GM23338 (cell line): ENCODE measurements at regions not wholly inside any gene's neighbourhood (a gene's known extent, or its start where the extent isn't known, plus 50 kb on each side); places are given as distances from the start of the nearest gene placed in this dataset.

Source experiments
- ATAC-seq: fragments of 200-7000 bp; cut with Tn5 transposase; 3 replicates; pipeline ENCODE4 v1.9.1; 2020
- DNase-seq: peaks from one replicate; pipeline ENCODE4 v3.0.0-alpha.2; 2015; ENCODE audit warnings: low spot score
- H2AFZ ChIP-seq: fragments of 200-600 bp; sonication (generic); 2 replicates; pipeline ENCODE4 v1.8.0; 2016; ENCODE audit warnings: antibody characterized with exemption, mild to moderate bottlenecking, moderate library complexity
- H3F3A ChIP-seq: fragments of 200-600 bp; sonication (generic); replicated peaks from 2 replicates; pipeline ENCODE4 v1.8.0; 2017; ENCODE audit warnings: antibody characterized with exemption, mixed run types, low read depth
- H3K27ac ChIP-seq: fragments of 200-600 bp; sonication (generic); 2 replicates; pipeline ENCODE4 v1.6.1; 2016; ENCODE audit warnings: low read depth
- H3K27me3 ChIP-seq: fragments of 200-600 bp; sonication (generic); 2 replicates; pipeline ENCODE4 v1.8.0; 2016; ENCODE audit warnings: mild to moderate bottlenecking, mixed run types, moderate library complexity; ENCODE audit not compliant: insufficient read depth
- H3K36me3 ChIP-seq: fragments of 200-600 bp; sonication (generic); 2 replicates; pipeline ENCODE4 v1.8.0; 2016; ENCODE audit warnings: mild to moderate bottlenecking; ENCODE audit not compliant: insufficient read depth
- H3K4me1 ChIP-seq: fragments of 200-600 bp; sonication (generic); 2 replicates; pipeline ENCODE4 v1.8.0; 2016; ENCODE audit warnings: mild to moderate bottlenecking, moderate library complexity; ENCODE audit not compliant: insufficient read depth
- H3K4me2 ChIP-seq: fragments of 200-600 bp; sonication (generic); 2 replicates; pipeline ENCODE4 v1.7.1; 2017; ENCODE audit warnings: mixed run types
- H3K4me3 ChIP-seq: fragments of 200-600 bp; sonication (generic); 2 replicates; pipeline ENCODE4 v1.6.1; 2016; ENCODE audit warnings: mixed run types
- H3K79me2 ChIP-seq: fragments of 200-600 bp; sonication (generic); replicated peaks from 2 replicates; pipeline ENCODE4 v1.8.0; 2017; ENCODE audit warnings: mild to moderate bottlenecking; ENCODE audit not compliant: insufficient read depth
- H3K9me2 ChIP-seq: fragments of 200-600 bp; sonication (generic); 2 replicates; pipeline ENCODE4 v1.8.0; 2017; ENCODE audit not compliant: insufficient read depth
- H4K20me1 ChIP-seq: fragments of 200-600 bp; sonication (generic); replicated peaks from 2 replicates; pipeline ENCODE4 v1.8.0; 2017; ENCODE audit warnings: mild to moderate bottlenecking; ENCODE audit not compliant: insufficient read depth
- H3K27ac Mint-ChIP-seq: 2 replicates; pipeline ENCODE4 v1.8.0; 2020; ENCODE audit warnings: inconsistent platforms, mild to moderate bottlenecking, moderate library complexity, mixed read lengths
- H3K27me3 Mint-ChIP-seq: 3 replicates; pipeline ENCODE4 v1.8.0; 2022; ENCODE audit warnings: low read depth, mild to moderate bottlenecking, moderate library complexity, mixed read lengths, inconsistent platforms; ENCODE audit not compliant: insufficient read depth, poor library complexity
- H3K36me3 Mint-ChIP-seq: 3 replicates; pipeline ENCODE4 v1.8.0; 2021; ENCODE audit warnings: low read depth, mild to moderate bottlenecking, inconsistent platforms, moderate library complexity, mixed read lengths
- H3K4me1 Mint-ChIP-seq: 3 replicates; pipeline ENCODE4 v1.8.0; 2020; ENCODE audit warnings: mild to moderate bottlenecking, inconsistent platforms, mixed read lengths
- H3K4me3 Mint-ChIP-seq: 3 replicates; pipeline ENCODE4 v1.8.0; 2021; ENCODE audit warnings: moderate library complexity, mild to moderate bottlenecking, inconsistent platforms, mixed read lengths
- H3K9me3 Mint-ChIP-seq: 3 replicates; pipeline ENCODE4 v1.8.0; 2020; ENCODE audit warnings: moderate library complexity, mild to moderate bottlenecking, inconsistent platforms, mixed read lengths
- CREB1 ChIP-seq: fragments of 250-450 bp; sonication (Bioruptor Pico); IDR thresholded peaks from 2 replicates; pipeline ENCODE4 v1.5.0; 2020; ENCODE audit warnings: low read depth, mild to moderate bottlenecking, moderate library complexity
- EZH2 ChIP-seq: fragments of 200-600 bp; sonication (generic); IDR thresholded peaks from one replicate; pipeline ENCODE4 v1.8.0; 2017; ENCODE audit warnings: antibody characterized with exemption, mild to moderate bottlenecking, low read depth; ENCODE audit not compliant: unreplicated experiment
- EZH2phosphoT487 ChIP-seq: fragments of 200-600 bp; sonication (generic); IDR thresholded peaks from one replicate; pipeline ENCODE4 v1.8.1; 2018; ENCODE audit warnings: antibody characterized with exemption; ENCODE audit not compliant: unreplicated experiment
- JUNB ChIP-seq: IDR thresholded peaks from one replicate; pipeline ENCODE4 v1.6.1; 2016; ENCODE audit warnings: antibody characterized with exemption; ENCODE audit not compliant: unreplicated experiment
- NANOG ChIP-seq: IDR thresholded peaks from 2 replicates; pipeline ENCODE4 v1.6.1; 2016; ENCODE audit warnings: antibody characterized with exemption, borderline replicate concordance
- POLR2AphosphoS5 ChIP-seq: IDR thresholded peaks from 2 replicates; pipeline ENCODE4 v1.6.1; 2016; ENCODE audit warnings: antibody characterized with exemption, low read depth
- STAT1 ChIP-seq: IDR thresholded peaks from one replicate; pipeline ENCODE4 v1.6.1; 2016; ENCODE audit warnings: antibody characterized with exemption; ENCODE audit not compliant: unreplicated experiment
- ZNF114 ChIP-seq: fragments of 250-450 bp; sonication (Bioruptor Pico); IDR thresholded peaks from 2 replicates; pipeline ENCODE4 v1.5.0; 2020; ENCODE audit warnings: mild to moderate bottlenecking, moderate library complexity
- ZNF331 ChIP-seq: fragments of 250-450 bp; sonication (Bioruptor Pico); IDR thresholded peaks from 2 replicates; pipeline ENCODE4 v1.5.0; 2020; ENCODE audit warnings: low read depth, mild to moderate bottlenecking, moderate library complexity
- TF ChIP-seq, protein P1 (sequence below): IDR thresholded peaks from 2 replicates; pipeline ENCODE4 v1.6.1; 2016; ENCODE audit warnings: antibody characterized with exemption
- TF ChIP-seq, protein P2 (sequence below): IDR thresholded peaks from one replicate; pipeline ENCODE4 v1.6.1; 2018; ENCODE audit warnings: antibody characterized with exemption; ENCODE audit not compliant: unreplicated experiment
- TF ChIP-seq, protein P3 (sequence below), 2 experiments: fragments of 200-600 bp in 1 of 2; sonication (generic) in 1 of 2; conservative IDR thresholded peaks; 2 replicates each; pipeline versions ENCODE4 v1.5.1 to v1.6.1; 2016 to 2017; ENCODE audit warnings: antibody characterized with exemption in 2 of 2, low read depth in 2 of 2, mild to moderate bottlenecking in 2 of 2, moderate library complexity in 1 of 2
- TF ChIP-seq, protein P4 (sequence below): fragments of 250-450 bp; sonication (Bioruptor Pico); IDR thresholded peaks from 2 replicates; pipeline ENCODE4 v1.5.0; 2020; ENCODE audit warnings: mild to moderate bottlenecking, moderate library complexity

DNA sequence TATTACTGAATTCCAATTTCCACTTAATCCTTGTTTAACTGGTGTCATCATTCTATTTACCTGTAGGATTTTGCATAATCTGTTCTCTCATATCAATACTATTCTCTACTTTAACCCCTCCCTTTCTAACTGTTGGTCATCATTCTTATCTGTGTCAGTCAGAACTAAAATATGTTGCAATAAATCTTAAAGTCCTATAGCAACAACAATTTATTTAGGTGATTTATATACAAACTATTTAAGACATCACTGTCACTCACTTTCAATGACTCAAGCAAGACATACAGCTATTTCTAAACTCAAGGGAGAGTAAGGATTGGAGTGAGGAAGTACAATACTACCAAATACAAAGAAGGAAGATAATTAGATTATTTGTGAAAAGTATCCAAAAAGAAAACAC lies 740.4 kb downstream of the DSC3 start:
- TF ChIP-seq, protein P1, sequence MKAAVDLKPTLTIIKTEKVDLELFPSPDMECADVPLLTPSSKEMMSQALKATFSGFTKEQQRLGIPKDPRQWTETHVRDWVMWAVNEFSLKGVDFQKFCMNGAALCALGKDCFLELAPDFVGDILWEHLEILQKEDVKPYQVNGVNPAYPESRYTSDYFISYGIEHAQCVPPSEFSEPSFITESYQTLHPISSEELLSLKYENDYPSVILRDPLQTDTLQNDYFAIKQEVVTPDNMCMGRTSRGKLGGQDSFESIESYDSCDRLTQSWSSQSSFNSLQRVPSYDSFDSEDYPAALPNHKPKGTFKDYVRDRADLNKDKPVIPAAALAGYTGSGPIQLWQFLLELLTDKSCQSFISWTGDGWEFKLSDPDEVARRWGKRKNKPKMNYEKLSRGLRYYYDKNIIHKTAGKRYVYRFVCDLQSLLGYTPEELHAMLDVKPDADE = no peak
- TF ChIP-seq ZNF331 (CRISPR knock-in tag) (no peak), POLR2AphosphoS5 (no peak), STAT1 (no peak), EZH2phosphoT487 (no peak), CREB1 (CRISPR knock-in tag) (no peak), ZNF114 (CRISPR knock-in tag) (no peak), JUNB (no peak), EZH2 (no peak), NANOG (no peak)
- TF ChIP-seq, protein P2, sequence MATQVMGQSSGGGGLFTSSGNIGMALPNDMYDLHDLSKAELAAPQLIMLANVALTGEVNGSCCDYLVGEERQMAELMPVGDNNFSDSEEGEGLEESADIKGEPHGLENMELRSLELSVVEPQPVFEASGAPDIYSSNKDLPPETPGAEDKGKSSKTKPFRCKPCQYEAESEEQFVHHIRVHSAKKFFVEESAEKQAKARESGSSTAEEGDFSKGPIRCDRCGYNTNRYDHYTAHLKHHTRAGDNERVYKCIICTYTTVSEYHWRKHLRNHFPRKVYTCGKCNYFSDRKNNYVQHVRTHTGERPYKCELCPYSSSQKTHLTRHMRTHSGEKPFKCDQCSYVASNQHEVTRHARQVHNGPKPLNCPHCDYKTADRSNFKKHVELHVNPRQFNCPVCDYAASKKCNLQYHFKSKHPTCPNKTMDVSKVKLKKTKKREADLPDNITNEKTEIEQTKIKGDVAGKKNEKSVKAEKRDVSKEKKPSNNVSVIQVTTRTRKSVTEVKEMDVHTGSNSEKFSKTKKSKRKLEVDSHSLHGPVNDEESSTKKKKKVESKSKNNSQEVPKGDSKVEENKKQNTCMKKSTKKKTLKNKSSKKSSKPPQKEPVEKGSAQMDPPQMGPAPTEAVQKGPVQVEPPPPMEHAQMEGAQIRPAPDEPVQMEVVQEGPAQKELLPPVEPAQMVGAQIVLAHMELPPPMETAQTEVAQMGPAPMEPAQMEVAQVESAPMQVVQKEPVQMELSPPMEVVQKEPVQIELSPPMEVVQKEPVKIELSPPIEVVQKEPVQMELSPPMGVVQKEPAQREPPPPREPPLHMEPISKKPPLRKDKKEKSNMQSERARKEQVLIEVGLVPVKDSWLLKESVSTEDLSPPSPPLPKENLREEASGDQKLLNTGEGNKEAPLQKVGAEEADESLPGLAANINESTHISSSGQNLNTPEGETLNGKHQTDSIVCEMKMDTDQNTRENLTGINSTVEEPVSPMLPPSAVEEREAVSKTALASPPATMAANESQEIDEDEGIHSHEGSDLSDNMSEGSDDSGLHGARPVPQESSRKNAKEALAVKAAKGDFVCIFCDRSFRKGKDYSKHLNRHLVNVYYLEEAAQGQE = no peak
- TF ChIP-seq, protein P3, sequence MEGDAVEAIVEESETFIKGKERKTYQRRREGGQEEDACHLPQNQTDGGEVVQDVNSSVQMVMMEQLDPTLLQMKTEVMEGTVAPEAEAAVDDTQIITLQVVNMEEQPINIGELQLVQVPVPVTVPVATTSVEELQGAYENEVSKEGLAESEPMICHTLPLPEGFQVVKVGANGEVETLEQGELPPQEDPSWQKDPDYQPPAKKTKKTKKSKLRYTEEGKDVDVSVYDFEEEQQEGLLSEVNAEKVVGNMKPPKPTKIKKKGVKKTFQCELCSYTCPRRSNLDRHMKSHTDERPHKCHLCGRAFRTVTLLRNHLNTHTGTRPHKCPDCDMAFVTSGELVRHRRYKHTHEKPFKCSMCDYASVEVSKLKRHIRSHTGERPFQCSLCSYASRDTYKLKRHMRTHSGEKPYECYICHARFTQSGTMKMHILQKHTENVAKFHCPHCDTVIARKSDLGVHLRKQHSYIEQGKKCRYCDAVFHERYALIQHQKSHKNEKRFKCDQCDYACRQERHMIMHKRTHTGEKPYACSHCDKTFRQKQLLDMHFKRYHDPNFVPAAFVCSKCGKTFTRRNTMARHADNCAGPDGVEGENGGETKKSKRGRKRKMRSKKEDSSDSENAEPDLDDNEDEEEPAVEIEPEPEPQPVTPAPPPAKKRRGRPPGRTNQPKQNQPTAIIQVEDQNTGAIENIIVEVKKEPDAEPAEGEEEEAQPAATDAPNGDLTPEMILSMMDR (conservative IDR thresholded peaks at IDR 0.05; ENCODE audit: low read depth in 2 of 2) = no peak
- TF ChIP-seq, protein P4, sequence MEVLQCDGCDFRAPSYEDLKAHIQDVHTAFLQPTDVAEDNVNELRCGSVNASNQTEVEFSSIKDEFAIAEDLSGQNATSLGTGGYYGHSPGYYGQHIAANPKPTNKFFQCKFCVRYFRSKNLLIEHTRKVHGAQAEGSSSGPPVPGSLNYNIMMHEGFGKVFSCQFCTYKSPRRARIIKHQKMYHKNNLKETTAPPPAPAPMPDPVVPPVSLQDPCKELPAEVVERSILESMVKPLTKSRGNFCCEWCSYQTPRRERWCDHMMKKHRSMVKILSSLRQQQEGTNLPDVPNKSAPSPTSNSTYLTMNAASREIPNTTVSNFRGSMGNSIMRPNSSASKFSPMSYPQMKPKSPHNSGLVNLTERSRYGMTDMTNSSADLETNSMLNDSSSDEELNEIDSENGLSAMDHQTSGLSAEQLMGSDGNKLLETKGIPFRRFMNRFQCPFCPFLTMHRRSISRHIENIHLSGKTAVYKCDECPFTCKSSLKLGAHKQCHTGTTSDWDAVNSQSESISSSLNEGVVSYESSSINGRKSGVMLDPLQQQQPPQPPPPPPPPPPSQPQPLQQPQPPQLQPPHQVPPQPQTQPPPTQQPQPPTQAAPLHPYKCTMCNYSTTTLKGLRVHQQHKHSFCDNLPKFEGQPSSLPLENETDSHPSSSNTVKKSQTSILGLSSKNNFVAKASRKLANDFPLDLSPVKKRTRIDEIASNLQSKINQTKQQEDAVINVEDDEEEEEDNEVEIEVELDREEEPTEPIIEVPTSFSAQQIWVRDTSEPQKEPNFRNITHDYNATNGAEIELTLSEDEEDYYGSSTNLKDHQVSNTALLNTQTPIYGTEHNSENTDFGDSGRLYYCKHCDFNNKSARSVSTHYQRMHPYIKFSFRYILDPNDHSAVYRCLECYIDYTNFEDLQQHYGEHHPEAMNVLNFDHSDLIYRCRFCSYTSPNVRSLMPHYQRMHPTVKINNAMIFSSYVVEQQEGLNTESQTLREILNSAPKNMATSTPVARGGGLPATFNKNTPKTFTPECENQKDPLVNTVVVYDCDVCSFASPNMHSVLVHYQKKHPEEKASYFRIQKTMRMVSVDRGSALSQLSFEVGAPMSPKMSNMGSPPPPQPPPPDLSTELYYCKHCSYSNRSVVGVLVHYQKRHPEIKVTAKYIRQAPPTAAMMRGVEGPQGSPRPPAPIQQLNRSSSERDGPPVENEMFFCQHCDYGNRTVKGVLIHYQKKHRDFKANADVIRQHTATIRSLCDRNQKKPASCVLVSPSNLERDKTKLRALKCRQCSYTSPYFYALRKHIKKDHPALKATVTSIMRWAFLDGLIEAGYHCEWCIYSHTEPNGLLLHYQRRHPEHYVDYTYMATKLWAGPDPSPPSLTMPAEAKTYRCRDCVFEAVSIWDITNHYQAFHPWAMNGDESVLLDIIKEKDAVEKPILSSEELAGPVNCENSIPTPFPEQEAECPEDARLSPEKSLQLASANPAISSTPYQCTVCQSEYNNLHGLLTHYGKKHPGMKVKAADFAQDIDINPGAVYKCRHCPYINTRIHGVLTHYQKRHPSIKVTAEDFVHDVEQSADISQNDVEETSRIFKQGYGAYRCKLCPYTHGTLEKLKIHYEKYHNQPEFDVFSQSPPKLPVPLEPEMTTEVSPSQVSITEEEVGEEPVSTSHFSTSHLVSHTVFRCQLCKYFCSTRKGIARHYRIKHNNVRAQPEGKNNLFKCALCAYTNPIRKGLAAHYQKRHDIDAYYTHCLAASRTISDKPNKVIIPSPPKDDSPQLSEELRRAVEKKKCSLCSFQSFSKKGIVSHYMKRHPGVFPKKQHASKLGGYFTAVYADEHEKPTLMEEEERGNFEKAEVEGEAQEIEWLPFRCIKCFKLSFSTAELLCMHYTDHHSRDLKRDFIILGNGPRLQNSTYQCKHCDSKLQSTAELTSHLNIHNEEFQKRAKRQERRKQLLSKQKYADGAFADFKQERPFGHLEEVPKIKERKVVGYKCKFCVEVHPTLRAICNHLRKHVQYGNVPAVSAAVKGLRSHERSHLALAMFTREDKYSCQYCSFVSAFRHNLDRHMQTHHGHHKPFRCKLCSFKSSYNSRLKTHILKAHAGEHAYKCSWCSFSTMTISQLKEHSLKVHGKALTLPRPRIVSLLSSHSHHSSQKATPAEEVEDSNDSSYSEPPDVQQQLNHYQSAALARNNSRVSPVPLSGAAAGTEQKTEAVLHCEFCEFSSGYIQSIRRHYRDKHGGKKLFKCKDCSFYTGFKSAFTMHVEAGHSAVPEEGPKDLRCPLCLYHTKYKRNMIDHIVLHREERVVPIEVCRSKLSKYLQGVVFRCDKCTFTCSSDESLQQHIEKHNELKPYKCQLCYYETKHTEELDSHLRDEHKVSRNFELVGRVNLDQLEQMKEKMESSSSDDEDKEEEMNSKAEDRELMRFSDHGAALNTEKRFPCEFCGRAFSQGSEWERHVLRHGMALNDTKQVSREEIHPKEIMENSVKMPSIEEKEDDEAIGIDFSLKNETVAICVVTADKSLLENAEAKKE (CRISPR knock-in tag) = no peak
- H3K4me3 ChIP-seq = no peak overlapping the region
- H3K79me2 ChIP-seq = no peaks in the 10 kb centered on the region
- DNase-seq (no peak), ATAC-seq (no peak)
- H3K4me3 Mint-ChIP-seq = no peak overlapping the region
- no peaks in the 10 kb centered on the region for H3K4me1 ChIP-seq
- no peak overlapping the region for H3K27ac ChIP-seq
- H3K27me3 Mint-ChIP-seq = no peaks in the 10 kb centered on the region
- no peaks in the 10 kb centered on the region for H3K27me3 ChIP-seq
- no peaks in the 10 kb centered on the region; the same call in 1 of the 2 replicates for H3K9me2 ChIP-seq
- H3K36me3 ChIP-seq = no peaks in the 10 kb centered on the region
- no peak overlapping the region for H3K27ac Mint-ChIP-seq
- H3F3A ChIP-seq = no peaks in the 10 kb centered on the region
- H3K9me3 Mint-ChIP-seq = no peaks in the 10 kb centered on the region
- H3K4me1 Mint-ChIP-seq = peaks cover 3% of the 10 kb centered on the region; the same call in 1 of the 3 replicates
- no peaks in the 10 kb centered on the region for H4K20me1 ChIP-seq
- no peak overlapping the region for H3K4me2 ChIP-seq
- H3K36me3 Mint-ChIP-seq = no peaks in the 10 kb centered on the region
- H2AFZ ChIP-seq = no peak overlapping the region
